ENCODE measurements at regions not wholly inside any gene's neighbourhood (a gene's known extent, or its start where the extent isn't known, plus 50 kb on each side); places are given as distances from the start of the nearest gene placed in this dataset.
A peak's percentile ranks its signal among the peaks of the same experiment; 100 is the strongest.

GRCh38 chr4:107151173-107151572, 115.1 kb upstream of the DKK2 start:
- DNase-seq: no peak

- DNase-seq: no peak
Measured at GRCh38 chr4:107148904-107149303, 112.8 kb upstream of the DKK2 start.

- no peak for DNase-seq
Measured at GRCh38 chr4:107147873-107148272, 111.8 kb upstream of the DKK2 start.

- no peak for DNase-seq
Measured at GRCh38 chr4:107138433-107138832, 102.3 kb upstream of the DKK2 start.

- DNase-seq: no peak
Measured at GRCh38 chr4:107133965-107134653, 98.0 kb upstream of the DKK2 start.

- no peak for DNase-seq
Measured at GRCh38 chr4:107131295-107131694, 95.2 kb upstream of the DKK2 start.

GRCh38 chr4:107130157-107130556, 94.0 kb upstream of the DKK2 start:
- no peak for DNase-seq

- no peak for DNase-seq
Measured at GRCh38 chr4:107129611-107130010, 93.5 kb upstream of the DKK2 start.

- no peak for DNase-seq
Measured at GRCh38 chr4:107129076-107129475, 93.0 kb upstream of the DKK2 start.

- DNase-seq: no peak
Measured at GRCh38 chr4:107128116-107128515, 92.0 kb upstream of the DKK2 start.

GRCh38 chr4:107125496-107125895, 89.4 kb upstream of the DKK2 start:
- DNase-seq: no peak

- no peak for DNase-seq
Measured at GRCh38 chr4:107122736-107123135, 86.6 kb upstream of the DKK2 start.

- DNase-seq: no peak
Measured at GRCh38 chr4:107120661-107121060, 84.5 kb upstream of the DKK2 start.

- no peak for DNase-seq
Measured at GRCh38 chr4:107117726-107118125, 81.6 kb upstream of the DKK2 start.

- DNase-seq: no peak
Measured at GRCh38 chr4:107115185-107115847, 79.2 kb upstream of the DKK2 start.

- no peak for DNase-seq
Measured at GRCh38 chr4:107114059-107114458, 77.9 kb upstream of the DKK2 start.

- no peak for DNase-seq
Measured at GRCh38 chr4:107098401-107098800, 62.3 kb upstream of the DKK2 start.

- no peak for DNase-seq
Measured at GRCh38 chr4:107094976-107095375, 58.9 kb upstream of the DKK2 start.

GRCh38 chr4:107094332-107094731, 58.2 kb upstream of the DKK2 start:
- peak; percentile 8 for DNase-seq
